ENCODE measurements at regions not wholly inside any gene's neighbourhood (a gene's known extent, or its start where the extent isn't known, plus 50 kb on each side); places are given as distances from the start of the nearest gene placed in this dataset.

GRCh38 chr5:74185599-74185998 is 454.9 kb downstream of the ENC1 start:
- intact Hi-C loops (cut with micrococcal nuclease; ENCODE audit: unreplicated experiment): no loop called here
- BruUV-seq (replicated peaks): no TSS peak

DNA sequence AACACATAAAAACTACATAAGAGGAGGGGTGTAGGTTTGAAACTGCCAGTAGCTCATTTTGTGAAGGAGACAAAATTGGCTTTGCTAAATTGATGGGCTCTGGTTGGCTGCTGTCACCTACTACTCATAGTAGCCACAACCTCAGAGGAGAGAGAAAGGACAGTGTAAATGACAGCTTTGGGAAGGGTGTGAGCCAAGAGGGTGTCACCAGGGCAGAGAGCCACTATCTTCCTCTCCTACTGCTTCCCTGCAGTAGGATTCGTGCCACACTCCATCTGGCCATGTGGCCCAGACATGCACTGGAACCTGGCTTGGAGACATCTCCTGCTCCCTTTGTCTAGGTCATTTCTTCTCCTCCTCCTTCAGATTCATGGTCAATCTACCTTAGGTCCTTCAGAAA is 455.9 kb downstream of the ENC1 start:
- H3K27me3 ChIP-seq (replicated peaks; ENCODE audit: insufficient read depth, low read depth, low read length, poor library complexity): peaks cover 4% of the 10 kb centered on the region
- H3K4me3 ChIP-seq (ENCODE audit: low read depth, low read length, poor library complexity, severe bottlenecking): no peak overlapping the region
- no peak for DNase-seq (ENCODE audit: low spot score)
- no peaks in the 10 kb centered on the region for H3K36me3 ChIP-seq (ENCODE audit: insufficient read depth, low read length, poor library complexity, severe bottlenecking)
- no TSS peak for BruUV-seq (replicated peaks)
- peaks cover 4% of the 10 kb centered on the region for H3K4me1 ChIP-seq (ENCODE audit: insufficient read depth, low read length, poor library complexity, severe bottlenecking)
- intact Hi-C loops (cut with micrococcal nuclease; ENCODE audit: unreplicated experiment): no loop called here
- no peak overlapping the region for H3K27ac ChIP-seq (ENCODE audit: low read depth, low read length, poor library complexity, severe bottlenecking)
- TF ChIP-seq EZH2 (IDR thresholded peaks at IDR 0.05; ENCODE audit: borderline replicate concordance, low read depth, low read length, poor library complexity, severe bottlenecking): no peak
- TF ChIP-seq, protein P1, sequence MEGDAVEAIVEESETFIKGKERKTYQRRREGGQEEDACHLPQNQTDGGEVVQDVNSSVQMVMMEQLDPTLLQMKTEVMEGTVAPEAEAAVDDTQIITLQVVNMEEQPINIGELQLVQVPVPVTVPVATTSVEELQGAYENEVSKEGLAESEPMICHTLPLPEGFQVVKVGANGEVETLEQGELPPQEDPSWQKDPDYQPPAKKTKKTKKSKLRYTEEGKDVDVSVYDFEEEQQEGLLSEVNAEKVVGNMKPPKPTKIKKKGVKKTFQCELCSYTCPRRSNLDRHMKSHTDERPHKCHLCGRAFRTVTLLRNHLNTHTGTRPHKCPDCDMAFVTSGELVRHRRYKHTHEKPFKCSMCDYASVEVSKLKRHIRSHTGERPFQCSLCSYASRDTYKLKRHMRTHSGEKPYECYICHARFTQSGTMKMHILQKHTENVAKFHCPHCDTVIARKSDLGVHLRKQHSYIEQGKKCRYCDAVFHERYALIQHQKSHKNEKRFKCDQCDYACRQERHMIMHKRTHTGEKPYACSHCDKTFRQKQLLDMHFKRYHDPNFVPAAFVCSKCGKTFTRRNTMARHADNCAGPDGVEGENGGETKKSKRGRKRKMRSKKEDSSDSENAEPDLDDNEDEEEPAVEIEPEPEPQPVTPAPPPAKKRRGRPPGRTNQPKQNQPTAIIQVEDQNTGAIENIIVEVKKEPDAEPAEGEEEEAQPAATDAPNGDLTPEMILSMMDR (conservative IDR thresholded peaks at IDR 0.05; ENCODE audit: low read depth, low read length): no peak
- ChIA-PET CTCF (no interaction called here), POLR2A (ENCODE audit: low non-redundant PET) (no interaction called here)
- H3K9me3 ChIP-seq (ENCODE audit: low read depth, low read length, poor library complexity, severe bottlenecking): no peaks in the 10 kb centered on the region

More at GRCh38 chr5:74185599-74185998, 454.9 kb downstream of the ENC1 start:
- Histone ChIP-seq H3K9me3 (ENCODE audit: low read depth, low read length, poor library complexity, severe bottlenecking) (no peaks in the 10 kb centered on the region), H3K4me3 (ENCODE audit: low read depth, low read length, poor library complexity, severe bottlenecking) (no peak overlapping the region), H3K27me3 (replicated peaks; ENCODE audit: insufficient read depth, low read depth, low read length, poor library complexity) (peaks cover 4% of the 10 kb centered on the region), H3K4me1 (ENCODE audit: insufficient read depth, low read length, poor library complexity, severe bottlenecking) (peaks cover 4% of the 10 kb centered on the region), H3K36me3 (ENCODE audit: insufficient read depth, low read length, poor library complexity, severe bottlenecking) (no peaks in the 10 kb centered on the region), H3K27ac (ENCODE audit: low read depth, low read length, poor library complexity, severe bottlenecking) (no peak overlapping the region)
- ChIA-PET CTCF (no interaction called here), POLR2A (ENCODE audit: low non-redundant PET) (no interaction called here)
- no peak for TF ChIP-seq EZH2 (IDR thresholded peaks at IDR 0.05; ENCODE audit: borderline replicate concordance, low read depth, low read length, poor library complexity, severe bottlenecking)
- TF ChIP-seq, protein P1 (conservative IDR thresholded peaks at IDR 0.05; ENCODE audit: low read depth, low read length): no peak
- no peak for DNase-seq (ENCODE audit: low spot score)

- Histone ChIP-seq H3K27me3 (replicated peaks; ENCODE audit: insufficient read depth, low read depth, low read length, poor library complexity) (peaks cover 4% of the 10 kb centered on the region), H3K4me3 (ENCODE audit: low read depth, low read length, poor library complexity, severe bottlenecking) (no peak overlapping the region), H3K27ac (ENCODE audit: low read depth, low read length, poor library complexity, severe bottlenecking) (no peak overlapping the region), H3K36me3 (ENCODE audit: insufficient read depth, low read length, poor library complexity, severe bottlenecking) (no peaks in the 10 kb centered on the region), H3K4me1 (ENCODE audit: insufficient read depth, low read length, poor library complexity, severe bottlenecking) (peaks cover 4% of the 10 kb centered on the region), H3K9me3 (ENCODE audit: low read depth, low read length, poor library complexity, severe bottlenecking) (no peaks in the 10 kb centered on the region)
- TF ChIP-seq, protein P1 (conservative IDR thresholded peaks at IDR 0.05; ENCODE audit: low read depth, low read length): no peak
- no peak for TF ChIP-seq EZH2 (IDR thresholded peaks at IDR 0.05; ENCODE audit: borderline replicate concordance, low read depth, low read length, poor library complexity, severe bottlenecking)
- POLR2A ChIA-PET (ENCODE audit: low non-redundant PET): no interaction called here
- no TSS peak for BruUV-seq (replicated peaks)
- CTCF ChIA-PET: interaction anchor here (0.7 kb wide), 1 partner anchor 29 kb away, joined by 10 read pairs; no protein-coding TSS in a partner anchor
- intact Hi-C loops (cut with micrococcal nuclease; ENCODE audit: unreplicated experiment): no loop called here
- no peak for DNase-seq (ENCODE audit: low spot score)
Measured at GRCh38 chr5:74183041-74183440, 457.5 kb downstream of the ENC1 start.
